HG02840 (cell line): ENCODE measurements at regions not wholly inside any gene's neighbourhood (a gene's known extent, or its start where the extent isn't known, plus 50 kb on each side); places are given as distances from the start of the nearest gene placed in this dataset.
A peak's percentile ranks its signal among the peaks of the same experiment; 100 is the strongest.
"Not testable (repeated sequence)": the region's sequence is repeated elsewhere in the genome, so short reads cannot be mapped to it uniquely, and the experiment has no call there.

Experiments
- ATAC-seq: cut with Tn5 transposase; IDR thresholded peaks from one replicate; pipeline ENCODE4 v1.9.1; 2021; ENCODE audit warnings: mild to moderate bottlenecking, moderate library complexity, moderate number of reproducible peaks; ENCODE audit not compliant: unreplicated experiment, low FRiP score

DNA sequence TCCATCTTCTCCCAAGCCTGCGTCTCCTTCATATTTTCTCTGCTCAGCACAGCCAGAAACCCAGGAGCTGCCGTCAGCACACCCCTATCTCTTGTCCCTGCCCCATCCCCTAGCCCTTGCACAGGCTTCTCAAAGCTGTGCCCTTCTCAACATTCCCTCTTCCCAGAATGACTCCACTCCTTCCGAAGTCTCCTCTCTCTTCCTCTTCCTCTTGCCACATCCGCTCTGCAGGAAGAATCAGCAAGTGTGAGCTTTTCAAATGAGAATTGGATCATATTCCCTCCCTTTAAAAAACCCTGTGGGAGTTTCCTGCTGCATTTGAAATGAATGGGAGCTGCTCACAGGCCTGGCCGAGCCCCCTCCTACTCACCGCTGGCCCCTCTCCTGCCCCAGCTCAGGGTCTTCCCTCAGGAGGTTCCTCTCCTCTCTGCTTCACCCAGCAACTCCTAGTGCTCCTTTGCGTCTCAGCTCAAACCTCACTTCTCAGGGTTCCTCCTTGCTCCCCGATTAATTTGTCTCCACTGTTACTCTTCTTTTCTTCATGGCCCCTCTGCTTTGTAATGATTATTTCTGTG lies 528.5 kb upstream of the CCDC196 start:
- no peak for ATAC-seq

DNA sequence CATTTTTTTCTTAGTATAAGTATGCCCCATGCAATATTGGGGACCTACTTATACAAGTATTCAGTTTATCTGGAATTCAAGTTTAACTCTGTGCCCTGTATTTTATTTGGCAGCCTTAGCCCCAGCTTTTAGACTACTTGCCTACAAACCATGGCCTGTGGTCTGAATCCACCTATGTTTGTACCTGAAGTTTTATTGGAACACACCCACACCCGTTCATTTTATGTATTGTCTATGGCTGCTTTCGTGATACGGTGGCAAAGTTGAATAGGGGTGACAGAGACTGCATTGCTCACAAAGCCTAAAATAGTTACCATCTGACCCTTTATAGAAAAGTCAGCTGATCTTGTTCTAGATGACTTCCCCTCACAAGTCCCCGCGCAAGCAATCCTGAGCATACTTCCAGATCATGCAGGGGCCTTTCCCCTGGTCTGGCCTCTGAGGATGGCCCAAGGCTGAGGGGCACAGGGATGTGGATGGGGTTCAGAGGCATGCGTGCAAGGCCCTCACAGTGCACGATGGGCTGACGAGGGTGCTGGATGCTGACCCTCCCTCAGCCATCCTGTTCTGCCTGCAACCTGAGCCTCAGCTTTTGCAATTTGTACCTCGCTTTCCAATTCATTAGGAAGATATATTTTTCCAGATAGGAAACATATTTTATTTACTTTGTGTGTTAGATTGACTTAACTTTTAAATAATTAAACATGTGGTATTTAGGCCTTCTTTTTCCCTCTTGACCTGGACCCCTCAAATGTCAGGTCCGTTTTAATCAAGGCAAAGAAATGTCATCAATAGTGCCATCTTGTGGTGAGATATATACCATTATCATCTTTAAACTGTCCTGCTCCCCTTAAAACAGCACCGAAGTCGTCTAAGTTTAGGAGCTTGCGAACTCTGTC lies 527.3 kb upstream of the CCDC196 start:
- peak; percentile 45 for ATAC-seq

DNA sequence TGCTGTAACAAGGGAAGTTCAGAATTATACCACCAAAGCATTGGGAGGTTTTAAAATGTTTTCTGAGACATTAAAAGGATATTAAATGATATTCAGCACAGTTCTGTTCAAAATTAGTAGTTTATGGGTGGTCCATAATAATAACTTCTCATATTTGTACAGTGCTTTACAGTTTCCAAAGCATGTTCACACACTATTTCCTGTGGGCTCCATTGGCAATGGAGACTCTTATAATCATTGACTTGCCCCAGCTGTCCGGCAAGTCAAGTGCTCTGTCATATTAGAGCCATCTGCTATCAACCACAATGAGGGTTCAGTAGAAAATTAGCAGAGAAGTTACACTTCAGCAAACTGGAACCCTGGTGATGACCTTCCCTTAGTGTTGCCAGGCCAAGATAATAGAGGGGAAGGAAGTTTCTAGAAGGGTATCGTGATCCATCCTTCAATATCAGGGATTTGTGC lies 526.6 kb upstream of the CCDC196 start:
- ATAC-seq = peak; percentile 69

DNA sequence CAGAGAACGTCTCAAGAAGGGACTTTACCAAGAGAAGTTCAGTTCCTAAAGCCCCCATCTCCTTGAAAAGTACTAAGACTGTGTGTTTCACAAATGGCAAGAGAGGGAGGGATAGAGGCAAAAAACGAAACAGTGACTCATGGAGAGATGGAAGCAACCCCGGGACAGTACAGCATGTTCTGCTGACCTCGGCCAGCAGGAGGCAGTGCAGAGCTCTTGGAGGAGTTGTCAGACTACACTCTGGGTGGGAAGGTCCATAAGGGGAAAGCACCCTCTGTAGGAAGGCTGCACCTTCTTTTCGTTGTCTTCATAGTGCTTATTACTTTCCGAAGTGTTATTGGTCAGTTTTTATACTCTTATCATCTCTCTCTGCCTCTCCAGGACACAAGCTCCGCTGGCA lies 525.2 kb upstream of the CCDC196 start:
- no peak for ATAC-seq

DNA sequence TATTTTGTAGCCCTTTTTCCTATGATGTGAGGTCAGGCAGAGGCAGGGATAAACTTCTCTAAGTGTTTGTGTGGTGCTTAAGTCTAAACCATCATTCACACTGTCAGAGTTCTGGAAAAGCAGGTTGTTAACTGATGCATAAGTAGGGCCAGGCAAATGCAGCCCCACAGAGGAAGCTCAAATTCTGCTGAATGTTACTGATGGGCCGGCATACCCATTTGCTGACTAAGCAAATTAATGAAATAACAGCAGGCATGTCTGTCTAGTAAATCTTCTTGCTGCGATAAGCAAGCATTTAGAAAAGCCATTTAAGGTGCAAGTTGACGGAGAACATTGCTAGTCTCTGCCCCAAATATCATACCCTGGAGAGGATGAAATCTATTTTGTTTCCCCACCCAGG lies 523.2 kb upstream of the CCDC196 start:
- no peak for ATAC-seq

DNA sequence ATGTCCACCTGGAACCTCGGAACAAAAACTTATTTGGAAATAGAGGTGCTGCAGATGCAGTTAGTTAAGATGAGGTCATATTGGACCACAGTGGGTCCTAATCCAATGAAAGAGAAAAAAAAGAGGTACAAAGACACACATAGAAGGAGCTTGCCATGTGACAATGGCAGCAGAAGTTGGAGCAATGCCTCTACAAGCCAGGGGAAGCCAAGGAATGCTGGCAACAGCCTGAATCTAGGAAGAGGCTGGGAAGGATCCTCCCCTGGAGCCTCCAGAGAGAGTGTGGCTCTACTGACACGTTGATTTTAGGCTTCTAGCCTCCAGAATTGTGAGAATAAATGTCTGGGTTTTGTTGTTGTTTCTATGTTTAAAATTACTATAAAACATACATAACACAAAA lies 521.8 kb upstream of the CCDC196 start:
- ATAC-seq = no peak

DNA sequence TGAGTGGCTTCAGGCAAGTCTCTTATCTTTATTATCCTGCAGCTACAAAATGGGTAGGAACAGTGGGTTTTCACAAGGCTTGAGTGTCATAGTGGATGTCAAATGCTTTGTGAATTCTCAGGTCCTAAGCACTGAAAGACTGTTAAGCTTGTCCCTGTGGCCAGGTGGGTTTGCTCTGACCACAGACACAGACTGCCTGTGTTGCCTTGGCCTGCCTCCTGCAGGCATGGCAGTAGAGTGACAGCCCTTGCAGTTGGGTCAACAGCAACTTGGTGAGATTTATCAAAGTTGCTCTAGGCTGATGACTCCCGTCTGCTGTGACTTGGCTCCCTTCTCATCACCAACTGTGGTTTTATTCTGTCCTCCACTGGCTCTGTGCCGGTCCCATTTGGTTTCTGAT lies 520.0 kb upstream of the CCDC196 start:
- no peak for ATAC-seq

DNA sequence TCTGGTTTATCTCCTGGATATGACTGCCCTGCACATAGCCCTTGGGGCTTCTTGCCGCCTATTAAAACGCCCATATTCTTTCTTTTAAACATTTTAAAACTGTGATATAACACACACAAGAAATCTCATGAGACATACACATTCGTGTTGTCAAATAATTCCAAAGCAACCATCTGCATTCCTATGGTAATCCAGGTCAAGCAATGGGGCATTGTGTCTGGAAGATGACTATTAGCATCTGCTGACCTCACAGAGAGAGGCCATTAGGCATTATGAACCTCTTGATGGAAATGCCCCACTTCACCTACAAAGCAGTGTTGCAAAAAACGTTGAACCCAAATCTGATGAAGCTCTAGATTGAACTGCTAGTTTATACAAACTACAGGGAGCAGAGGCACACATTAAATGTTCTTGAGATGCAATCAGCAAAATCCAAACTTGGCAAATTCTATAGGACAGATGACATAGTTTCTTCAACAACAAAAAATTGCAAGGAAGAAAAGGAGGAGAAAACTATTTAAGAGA lies 513.8 kb upstream of the CCDC196 start:
- no peak for ATAC-seq

DNA sequence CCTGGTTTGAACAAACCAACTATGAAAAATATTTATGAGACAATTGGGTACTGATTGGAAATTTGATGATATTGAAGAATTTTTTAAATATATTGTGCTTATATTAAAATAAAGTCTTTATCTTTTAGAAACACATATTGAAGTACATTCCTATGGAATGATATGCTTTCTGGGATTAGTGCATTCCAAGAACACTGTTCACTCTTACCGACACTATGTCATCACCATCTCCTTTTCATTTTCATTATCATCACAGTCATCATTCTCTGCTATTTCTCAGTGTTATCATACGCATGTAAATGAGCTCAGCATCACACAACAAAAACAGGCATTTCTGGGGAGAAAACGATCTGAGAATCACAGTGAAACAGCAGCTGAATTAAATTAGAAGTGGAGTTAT lies 513.3 kb upstream of the CCDC196 start:
- ATAC-seq = no peak

DNA sequence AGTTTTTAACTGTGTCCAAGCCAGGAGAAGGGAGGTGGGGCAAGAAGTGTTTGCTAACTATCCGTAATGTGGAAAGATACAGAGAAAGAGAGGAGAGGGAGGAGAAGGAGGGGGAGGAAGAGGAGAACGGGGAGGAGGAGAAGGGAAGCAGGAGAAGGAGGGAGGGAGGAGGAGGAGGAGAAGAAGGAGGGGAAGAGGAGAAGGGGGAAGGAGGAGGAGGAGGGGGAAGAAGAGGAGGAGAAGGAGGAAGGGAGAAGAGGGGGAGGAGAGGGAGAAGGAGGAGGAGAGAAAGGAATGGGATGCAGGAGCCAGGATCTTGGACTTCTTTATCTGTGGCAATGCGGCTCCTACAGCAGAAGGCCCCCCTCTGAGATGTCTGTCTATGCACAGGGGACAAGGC lies 510.3 kb upstream of the CCDC196 start:
- ATAC-seq = no peak

DNA sequence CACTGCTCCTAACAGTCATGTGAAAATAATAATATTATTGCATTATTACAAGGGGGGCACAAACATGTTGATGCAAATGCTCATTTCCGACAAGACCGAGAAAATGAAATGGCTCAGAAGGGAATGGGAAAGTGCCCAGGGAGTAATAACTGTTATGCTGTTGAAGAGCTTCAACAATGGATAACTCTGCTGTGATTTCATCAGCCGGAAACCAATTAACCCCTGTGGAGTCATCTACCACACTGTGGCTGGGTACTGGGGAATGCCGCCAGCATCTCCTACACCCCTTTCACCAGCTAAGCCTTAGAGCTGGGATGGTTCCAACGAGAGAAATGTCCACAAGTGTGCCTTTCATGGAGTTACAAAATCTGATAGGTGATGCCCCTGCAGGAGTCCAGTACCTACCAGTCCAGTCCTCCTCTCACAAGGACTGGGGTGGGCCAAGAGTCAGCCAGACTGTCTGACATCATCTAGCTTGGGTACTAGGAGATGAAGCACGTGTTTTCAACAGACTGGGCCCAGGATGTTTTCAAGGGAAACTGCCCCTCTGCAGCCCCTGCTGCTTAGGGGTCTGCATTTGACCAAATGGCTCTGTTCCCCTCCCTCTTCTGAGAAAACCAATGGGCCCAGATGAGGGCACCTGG lies 509.3 kb upstream of the CCDC196 start:
- no peak for ATAC-seq

DNA sequence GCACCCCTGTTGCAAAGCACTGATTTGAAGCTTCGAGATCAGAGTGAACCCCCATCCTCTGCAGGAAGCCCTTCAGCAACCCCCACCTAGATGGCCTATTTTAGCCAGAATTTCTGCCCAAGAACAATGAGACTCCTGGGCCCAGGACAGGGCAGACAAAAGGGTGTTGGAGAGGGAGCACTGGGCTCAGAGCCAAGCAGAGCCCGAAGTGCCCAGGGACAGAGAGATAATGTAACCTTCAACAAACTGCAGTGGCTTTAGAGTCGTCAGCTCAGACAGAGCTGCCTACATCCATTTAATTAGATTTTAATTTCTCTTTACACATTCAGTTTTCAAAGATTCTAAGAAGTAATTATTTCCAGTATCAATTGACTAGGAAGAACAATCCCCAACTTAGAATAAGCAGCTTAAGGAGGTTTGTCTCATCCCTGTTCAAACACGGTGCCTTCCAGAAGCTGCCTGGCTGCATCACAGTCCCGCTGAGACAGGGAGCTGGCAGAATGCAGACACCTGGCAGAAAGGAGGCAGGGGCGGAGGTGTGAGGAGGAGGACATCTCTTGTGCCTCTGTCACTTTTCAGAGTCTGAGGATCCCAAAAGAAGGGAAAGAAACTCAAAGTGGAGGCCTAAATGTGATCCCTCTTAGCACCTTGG lies 504.9 kb upstream of the CCDC196 start:
- ATAC-seq = no peak

DNA sequence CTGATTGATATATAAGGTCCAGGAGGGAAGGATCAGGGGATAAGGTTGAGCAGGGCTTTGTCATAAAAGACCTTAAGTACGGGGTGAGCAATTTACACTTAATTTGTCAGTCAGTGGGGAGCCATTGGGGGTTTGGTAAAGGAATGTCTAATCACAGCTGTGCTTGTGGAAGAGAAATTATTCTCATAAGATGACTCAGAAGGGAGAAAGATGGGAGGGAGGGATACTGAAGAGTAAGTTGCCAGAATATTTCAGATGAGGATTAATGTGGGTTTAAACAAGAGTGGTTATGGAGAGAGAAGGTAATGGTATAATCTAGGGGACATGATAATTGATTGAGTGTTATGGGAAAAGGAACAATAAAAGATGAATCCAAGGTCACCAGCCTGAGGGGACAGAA lies 500.1 kb upstream of the CCDC196 start:
- no peak for ATAC-seq

DNA sequence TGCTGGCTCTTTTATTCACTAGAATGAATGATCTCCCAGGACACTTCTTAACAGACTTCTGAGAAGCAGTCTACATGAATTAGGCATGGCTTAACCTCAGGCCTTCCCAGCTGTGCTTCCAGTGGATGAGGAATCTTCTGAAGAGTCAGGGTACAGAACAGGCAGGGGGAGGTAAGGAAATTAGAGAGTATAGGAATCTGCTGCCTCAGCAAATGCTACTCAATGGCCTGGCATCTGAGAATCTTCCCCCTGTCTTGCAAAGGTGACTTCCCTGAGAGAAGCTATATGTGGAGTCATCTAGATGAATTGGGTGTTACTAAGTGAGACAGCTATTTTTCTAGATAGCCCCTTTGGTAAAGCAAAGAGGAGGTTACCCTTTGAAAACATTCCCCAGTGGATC lies 496.2 kb upstream of the CCDC196 start:
- ATAC-seq = no peak

DNA sequence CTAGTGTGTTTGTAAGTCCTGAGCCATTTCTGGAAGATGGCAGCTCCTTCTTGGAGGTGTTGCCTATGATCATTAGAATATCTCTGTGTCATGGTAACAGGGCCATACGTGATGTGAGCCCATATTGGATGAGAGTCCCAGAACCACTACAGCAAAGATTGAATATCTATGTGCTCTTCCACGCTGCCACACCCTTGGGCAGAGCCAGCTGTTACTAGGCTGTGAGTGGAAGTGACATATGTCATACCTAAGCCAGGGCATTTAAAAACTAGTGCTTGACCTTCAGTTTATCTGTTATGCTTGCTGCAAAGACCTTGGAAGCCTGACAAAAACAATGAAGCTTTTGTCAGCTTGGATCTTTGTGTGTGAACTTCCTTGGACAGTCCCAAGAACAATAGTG lies 495.1 kb upstream of the CCDC196 start:
- no peak for ATAC-seq

DNA sequence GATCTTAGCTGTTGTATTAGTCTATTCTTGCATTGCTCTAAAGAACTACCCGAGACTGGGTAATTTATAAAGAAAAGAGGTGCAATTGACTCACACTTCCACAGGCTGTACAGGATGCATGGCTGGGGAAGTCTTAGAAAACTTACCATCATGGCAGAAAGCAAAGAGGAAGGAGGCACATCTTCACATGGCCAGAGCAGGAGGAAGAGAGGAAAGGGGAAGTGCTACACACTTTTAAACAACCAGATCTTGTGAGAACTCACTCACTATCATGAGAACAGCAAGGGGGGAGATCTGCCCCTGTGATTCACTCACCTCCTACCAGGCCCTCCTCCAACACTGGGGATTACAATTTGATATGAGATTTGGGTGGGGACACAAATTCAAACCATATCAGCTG lies 494.2 kb upstream of the CCDC196 start:
- not testable (repeated sequence) for ATAC-seq

DNA sequence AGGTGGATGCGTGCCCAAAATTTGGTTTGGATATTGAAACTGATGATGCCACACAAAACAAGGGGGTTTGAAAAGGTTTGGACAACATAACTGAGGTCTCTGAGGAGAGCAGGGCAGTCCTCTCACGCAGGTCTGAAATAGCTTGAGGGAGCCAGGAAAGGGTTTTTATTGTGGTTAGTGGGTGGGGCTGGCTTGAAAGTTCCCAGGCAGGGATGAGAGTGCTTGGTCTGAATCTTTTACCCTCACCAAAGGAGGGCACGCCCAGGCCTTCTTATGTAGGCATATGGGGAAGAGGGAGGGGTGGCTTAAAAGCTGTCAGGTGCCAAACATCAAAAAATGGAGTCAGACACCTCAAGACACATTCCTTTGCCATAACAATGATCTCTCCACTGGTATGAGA lies 493.1 kb upstream of the CCDC196 start:
- no peak for ATAC-seq

DNA sequence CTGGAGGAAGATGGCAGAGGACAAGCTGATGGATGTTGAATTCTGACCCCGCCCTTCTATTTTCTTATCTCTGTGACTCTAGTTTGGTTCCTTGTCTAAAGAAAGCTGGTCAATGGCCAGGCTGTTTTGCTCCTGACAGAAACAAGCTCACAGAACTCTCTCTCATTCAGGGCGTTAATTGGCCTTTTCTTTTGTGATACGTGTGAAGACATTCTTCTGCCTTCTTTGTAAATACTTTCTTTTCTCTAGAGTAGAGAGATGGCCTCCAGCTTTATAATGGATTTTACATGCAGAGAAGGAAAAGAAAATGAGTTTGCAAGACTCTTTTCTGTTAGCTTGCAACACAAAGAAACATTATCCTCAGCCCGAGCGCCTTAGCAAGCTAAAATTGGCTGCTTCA lies 492.2 kb upstream of the CCDC196 start:
- ATAC-seq = no peak

DNA sequence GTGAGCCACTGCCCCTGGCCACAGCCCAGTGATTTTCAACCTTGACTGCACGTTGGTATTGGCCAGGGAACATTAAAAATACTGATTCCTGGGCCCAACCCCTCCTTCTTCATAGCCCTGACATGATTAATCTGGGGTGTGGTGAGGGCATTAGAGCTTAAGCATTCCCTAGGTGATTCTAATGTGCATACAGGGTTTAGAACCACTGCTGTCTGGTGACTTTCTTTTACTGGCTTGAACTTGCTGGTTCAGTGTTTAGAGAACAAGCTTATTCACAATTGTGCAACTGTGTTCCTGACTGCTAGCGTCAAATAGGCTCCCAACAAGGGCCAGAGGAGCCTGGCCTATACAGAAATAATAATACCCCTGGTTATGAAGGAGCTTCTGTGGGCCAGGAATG lies 488.8 kb upstream of the CCDC196 start:
- ATAC-seq = no peak

DNA sequence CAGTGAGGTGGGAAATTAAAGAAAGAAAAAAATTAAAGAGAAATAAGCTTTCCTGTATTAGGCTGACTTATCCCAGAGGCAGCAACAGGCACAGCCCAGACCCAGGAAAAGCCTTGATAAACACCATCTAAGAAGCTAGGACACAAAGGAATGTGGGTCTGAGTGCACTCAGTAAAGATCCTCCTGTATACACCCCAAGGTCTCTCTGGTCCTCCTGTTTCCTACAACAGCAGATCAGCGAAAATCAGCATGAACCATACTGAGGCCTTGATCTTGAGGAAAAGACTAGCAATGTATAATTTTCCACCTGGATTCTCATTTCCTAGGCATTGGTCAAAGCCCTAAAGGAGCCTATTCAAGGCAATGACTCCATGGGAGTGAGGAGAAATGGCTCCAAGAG lies 486.3 kb upstream of the CCDC196 start:
- ATAC-seq = no peak

DNA sequence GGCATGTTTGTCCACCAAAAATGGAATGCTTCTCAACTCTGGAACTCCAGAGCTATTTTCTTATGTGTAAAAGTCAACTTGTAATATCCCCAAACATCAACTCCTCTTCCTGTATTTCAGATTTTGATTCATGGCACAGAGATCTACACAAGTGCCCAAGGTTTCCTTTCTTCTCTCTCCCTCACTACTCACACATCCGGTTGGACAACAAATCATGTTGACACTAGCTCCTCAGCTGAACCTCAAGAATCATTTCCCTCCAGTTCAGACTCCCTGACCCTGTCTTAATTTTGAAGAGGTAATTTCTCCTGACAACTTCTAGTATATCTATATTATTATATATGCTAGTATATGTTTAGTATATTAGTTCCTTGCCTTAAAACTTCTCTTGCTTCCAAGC lies 485.4 kb upstream of the CCDC196 start:
- ATAC-seq = no peak
